ENCODE measurements at regions not wholly inside any gene's neighbourhood (a gene's known extent, or its start where the extent isn't known, plus 50 kb on each side); places are given as distances from the start of the nearest gene placed in this dataset.
A peak's percentile ranks its signal among the peaks of the same experiment; 100 is the strongest.

GRCh38 chr5:81839034-81839433 lies 88.1 kb upstream of the SSBP2 start:
- Histone ChIP-seq H4K20me1 (ENCODE audit: control insufficient read depth, extremely low read depth, insufficient read depth, low read length) (no peaks in the 10 kb centered on the region), H3K36me3 (ENCODE audit: control insufficient read depth, insufficient read depth, low read length) (no peaks in the 10 kb centered on the region)

DNA sequence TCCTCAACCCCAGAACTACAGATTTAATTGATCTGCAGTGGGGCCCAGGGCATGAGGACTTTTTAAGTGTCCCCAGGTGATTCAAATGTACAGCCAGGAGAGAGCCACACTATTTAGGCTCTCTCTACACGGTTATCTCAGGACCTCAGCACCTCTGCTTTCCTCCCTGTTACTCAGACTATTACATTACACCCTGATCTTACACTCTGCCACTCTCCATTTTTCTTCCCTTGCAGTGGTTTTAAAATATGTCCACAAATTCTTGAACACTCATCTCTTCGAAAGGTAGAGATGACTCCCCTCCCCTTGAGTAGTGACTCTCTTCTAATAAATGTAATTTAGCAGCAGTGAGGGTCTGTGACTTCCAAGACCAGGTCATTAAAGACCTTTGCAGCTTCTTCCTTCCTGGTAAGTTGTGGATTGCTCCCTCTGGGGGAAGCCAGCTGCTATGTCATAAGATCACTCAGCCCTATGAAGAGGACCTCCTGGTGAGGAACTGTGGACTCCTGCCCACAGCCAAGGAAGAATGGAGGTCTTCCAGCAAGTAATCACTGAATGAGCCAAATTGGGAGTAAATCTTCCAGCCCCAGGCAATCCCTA lies 87.5 kb upstream of the SSBP2 start:
- Histone ChIP-seq H4K20me1 (ENCODE audit: control insufficient read depth, extremely low read depth, insufficient read depth, low read length) (no peaks in the 10 kb centered on the region), H3K27me3 (ENCODE audit: control insufficient read depth, insufficient read depth, low read length) (no peaks in the 10 kb centered on the region), H3K4me3 (replicated peaks in 1 of 4; ENCODE audit: control extremely low read depth in 1 of 4, insufficient read depth in 1 of 4, low read depth in 3 of 4, low read length in 4 of 4) (no peak overlapping the region), H3K9me3 (ENCODE audit: control insufficient read depth, insufficient read depth, low read depth, low read length) (no peaks in the 10 kb centered on the region), H2AFZ (ENCODE audit: low read length) (no peak overlapping the region), H3K36me3 (ENCODE audit: control insufficient read depth, insufficient read depth, low read length) (no peaks in the 10 kb centered on the region), H3K27ac (ENCODE audit: insufficient read depth, low read length) (no peak overlapping the region), H3K79me2 (ENCODE audit: control insufficient read depth, insufficient read depth, low read length) (no peaks in the 10 kb centered on the region), H3K4me1 (ENCODE audit: control insufficient read depth, extremely low read depth, insufficient read depth, low read length) (no peaks in the 10 kb centered on the region), H3K4me2 (ENCODE audit: extremely low read depth, insufficient read depth, low read length) (no peak overlapping the region), H3K9ac (ENCODE audit: insufficient read depth, low read length) (no peak overlapping the region)
- TF ChIP-seq, protein P1, sequence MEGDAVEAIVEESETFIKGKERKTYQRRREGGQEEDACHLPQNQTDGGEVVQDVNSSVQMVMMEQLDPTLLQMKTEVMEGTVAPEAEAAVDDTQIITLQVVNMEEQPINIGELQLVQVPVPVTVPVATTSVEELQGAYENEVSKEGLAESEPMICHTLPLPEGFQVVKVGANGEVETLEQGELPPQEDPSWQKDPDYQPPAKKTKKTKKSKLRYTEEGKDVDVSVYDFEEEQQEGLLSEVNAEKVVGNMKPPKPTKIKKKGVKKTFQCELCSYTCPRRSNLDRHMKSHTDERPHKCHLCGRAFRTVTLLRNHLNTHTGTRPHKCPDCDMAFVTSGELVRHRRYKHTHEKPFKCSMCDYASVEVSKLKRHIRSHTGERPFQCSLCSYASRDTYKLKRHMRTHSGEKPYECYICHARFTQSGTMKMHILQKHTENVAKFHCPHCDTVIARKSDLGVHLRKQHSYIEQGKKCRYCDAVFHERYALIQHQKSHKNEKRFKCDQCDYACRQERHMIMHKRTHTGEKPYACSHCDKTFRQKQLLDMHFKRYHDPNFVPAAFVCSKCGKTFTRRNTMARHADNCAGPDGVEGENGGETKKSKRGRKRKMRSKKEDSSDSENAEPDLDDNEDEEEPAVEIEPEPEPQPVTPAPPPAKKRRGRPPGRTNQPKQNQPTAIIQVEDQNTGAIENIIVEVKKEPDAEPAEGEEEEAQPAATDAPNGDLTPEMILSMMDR (conservative IDR thresholded peaks at IDR 0.05 in 1 of 2, IDR thresholded peaks at IDR 0.05 in 1 of 2; ENCODE audit: low read depth in 1 of 2, low read length in 2 of 2), result peak; percentile 57 to 60
- TF ChIP-seq EZH2 (IDR thresholded peaks at IDR 0.05; ENCODE audit: low read length, missing control alignments), result no peak
- peak; percentile 45 to 56 for DNase-seq (ENCODE audit: low read depth in 2 of 2)

More at GRCh38 chr5:81839034-81839433, 88.1 kb upstream of the SSBP2 start:
- Histone ChIP-seq H3K27ac (ENCODE audit: insufficient read depth, low read length) (no peak overlapping the region), H3K27me3 (ENCODE audit: control insufficient read depth, insufficient read depth, low read length) (no peaks in the 10 kb centered on the region), H3K9ac (ENCODE audit: insufficient read depth, low read length) (no peak overlapping the region), H3K4me1 (ENCODE audit: control insufficient read depth, extremely low read depth, insufficient read depth, low read length) (no peaks in the 10 kb centered on the region), H3K4me3 (replicated peaks in 1 of 4; ENCODE audit: control extremely low read depth in 1 of 4, insufficient read depth in 1 of 4, low read depth in 3 of 4, low read length in 4 of 4) (no peak overlapping the region), H2AFZ (ENCODE audit: low read length) (no peak overlapping the region), H3K79me2 (ENCODE audit: control insufficient read depth, insufficient read depth, low read length) (no peaks in the 10 kb centered on the region), H3K4me2 (ENCODE audit: extremely low read depth, insufficient read depth, low read length) (no peak overlapping the region), H3K9me3 (ENCODE audit: control insufficient read depth, insufficient read depth, low read depth, low read length) (no peaks in the 10 kb centered on the region)
- no peak for TF ChIP-seq EZH2 (IDR thresholded peaks at IDR 0.05; ENCODE audit: low read length, missing control alignments)
- TF ChIP-seq, protein P1 (conservative IDR thresholded peaks at IDR 0.05 in 1 of 2, IDR thresholded peaks at IDR 0.05 in 1 of 2; ENCODE audit: low read depth in 1 of 2, low read length in 2 of 2), result no peak
- DNase-seq (ENCODE audit: low read depth in 2 of 2), result no peak

- Histone ChIP-seq H3K4me2 (ENCODE audit: extremely low read depth, insufficient read depth, low read length) (no peak overlapping the region), H3K79me2 (ENCODE audit: control insufficient read depth, insufficient read depth, low read length) (no peaks in the 10 kb centered on the region), H3K9ac (ENCODE audit: insufficient read depth, low read length) (no peak overlapping the region), H3K4me1 (ENCODE audit: control insufficient read depth, extremely low read depth, insufficient read depth, low read length) (no peaks in the 10 kb centered on the region), H2AFZ (ENCODE audit: low read length) (no peak overlapping the region), H3K4me3 (replicated peaks in 1 of 4; ENCODE audit: control extremely low read depth in 1 of 4, insufficient read depth in 1 of 4, low read depth in 3 of 4, low read length in 4 of 4) (no peak overlapping the region), H3K27me3 (ENCODE audit: control insufficient read depth, insufficient read depth, low read length) (no peaks in the 10 kb centered on the region), H3K9me3 (ENCODE audit: control insufficient read depth, insufficient read depth, low read depth, low read length) (no peaks in the 10 kb centered on the region), H3K36me3 (ENCODE audit: control insufficient read depth, insufficient read depth, low read length) (no peaks in the 10 kb centered on the region), H4K20me1 (ENCODE audit: control insufficient read depth, extremely low read depth, insufficient read depth, low read length) (no peaks in the 10 kb centered on the region), H3K27ac (ENCODE audit: insufficient read depth, low read length) (no peak overlapping the region)
- TF ChIP-seq EZH2 (IDR thresholded peaks at IDR 0.05; ENCODE audit: low read length, missing control alignments), result no peak
- TF ChIP-seq, protein P1 (conservative IDR thresholded peaks at IDR 0.05 in 1 of 2, IDR thresholded peaks at IDR 0.05 in 1 of 2; ENCODE audit: low read depth in 1 of 2, low read length in 2 of 2), result no peak
- DNase-seq (ENCODE audit: low read depth in 2 of 2), result no peak
Observed at GRCh38 chr5:81837667-81838306, 86.9 kb upstream of the SSBP2 start.
